GM19023 (cell line): ENCODE measurements at regions not wholly inside any gene's neighbourhood (a gene's known extent, or its start where the extent isn't known, plus 50 kb on each side); places are given as distances from the start of the nearest gene placed in this dataset.
"Not testable (repeated sequence)": the region's sequence is repeated elsewhere in the genome, so short reads cannot be mapped to it uniquely, and the experiment has no call there.

ENCODE experiments used
- ATAC-seq: cut with Tn5 transposase; IDR thresholded peaks from one replicate; pipeline ENCODE4 v1.9.1; 2021; ENCODE audit warnings: mild to moderate bottlenecking, moderate library complexity; ENCODE audit not compliant: unreplicated experiment

GRCh38 chr10:9299966-9300365, 1245.5 kb downstream of the GATA3 start:
- no peak for ATAC-seq

DNA sequence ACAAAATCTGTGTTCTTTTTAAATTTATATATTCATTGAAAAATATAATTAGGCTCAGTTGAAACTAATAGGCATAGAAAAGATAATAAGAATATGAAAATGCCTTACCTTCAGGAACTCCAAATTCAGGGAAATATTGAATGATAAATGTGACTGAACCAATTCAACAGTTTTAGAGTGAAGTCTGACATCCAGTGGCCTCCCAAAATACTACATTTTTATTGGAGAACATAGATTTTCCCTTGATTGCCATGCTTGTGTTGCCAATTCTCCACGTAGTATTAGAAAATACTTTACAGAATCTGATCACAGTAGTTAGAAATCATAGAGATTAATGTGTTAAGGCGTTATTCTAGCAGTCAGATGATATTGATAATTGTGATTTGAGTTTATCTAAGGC, 1246.7 kb downstream of the GATA3 start:
- no peak for ATAC-seq

DNA sequence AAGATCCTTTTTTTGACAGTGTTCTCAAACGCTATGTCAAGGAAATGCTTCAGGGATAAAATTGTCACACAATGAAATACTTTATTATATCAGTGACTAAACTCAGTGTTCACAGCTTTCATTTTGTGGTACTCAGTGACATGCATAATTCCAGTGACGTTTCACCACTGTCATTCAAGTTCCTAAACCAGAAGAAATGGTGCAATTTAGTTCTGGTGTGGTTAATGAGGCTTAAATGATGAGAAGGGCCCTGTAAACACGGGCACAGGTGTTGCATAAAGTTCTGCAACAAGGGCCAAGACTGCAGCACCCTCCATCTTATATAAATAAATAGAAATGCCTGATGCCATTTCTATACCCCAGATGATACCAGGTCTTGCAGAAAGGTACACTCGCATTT, 1247.1 kb downstream of the GATA3 start:
- no peak for ATAC-seq

DNA sequence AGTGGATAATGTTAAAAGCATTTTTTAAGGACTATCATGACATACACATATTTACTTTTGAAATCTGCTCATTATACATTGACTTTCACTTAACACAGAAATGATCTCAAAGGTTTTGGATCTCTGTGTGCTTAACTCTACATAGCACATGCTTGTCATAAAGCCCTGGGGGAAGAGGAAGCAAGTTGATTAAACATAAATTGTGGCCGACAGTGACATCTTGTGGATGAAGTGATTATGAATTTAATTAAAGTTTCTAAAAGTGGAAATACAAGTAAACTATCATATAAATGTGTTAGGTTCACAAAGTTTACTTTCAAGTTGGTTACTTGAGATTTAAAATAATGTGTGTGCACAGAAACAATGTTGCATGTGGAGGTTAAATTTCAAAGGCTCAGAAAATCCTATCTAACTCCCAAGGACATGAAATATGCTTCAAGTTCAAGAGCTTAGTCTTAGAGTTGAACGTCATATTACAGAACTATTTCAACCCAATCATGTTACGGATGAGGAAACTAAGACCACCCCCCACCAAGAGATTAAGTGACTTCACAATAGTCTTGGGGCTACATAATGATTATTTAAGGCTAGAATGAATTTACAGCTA, 1247.8 kb downstream of the GATA3 start:
- ATAC-seq, result no peak

DNA sequence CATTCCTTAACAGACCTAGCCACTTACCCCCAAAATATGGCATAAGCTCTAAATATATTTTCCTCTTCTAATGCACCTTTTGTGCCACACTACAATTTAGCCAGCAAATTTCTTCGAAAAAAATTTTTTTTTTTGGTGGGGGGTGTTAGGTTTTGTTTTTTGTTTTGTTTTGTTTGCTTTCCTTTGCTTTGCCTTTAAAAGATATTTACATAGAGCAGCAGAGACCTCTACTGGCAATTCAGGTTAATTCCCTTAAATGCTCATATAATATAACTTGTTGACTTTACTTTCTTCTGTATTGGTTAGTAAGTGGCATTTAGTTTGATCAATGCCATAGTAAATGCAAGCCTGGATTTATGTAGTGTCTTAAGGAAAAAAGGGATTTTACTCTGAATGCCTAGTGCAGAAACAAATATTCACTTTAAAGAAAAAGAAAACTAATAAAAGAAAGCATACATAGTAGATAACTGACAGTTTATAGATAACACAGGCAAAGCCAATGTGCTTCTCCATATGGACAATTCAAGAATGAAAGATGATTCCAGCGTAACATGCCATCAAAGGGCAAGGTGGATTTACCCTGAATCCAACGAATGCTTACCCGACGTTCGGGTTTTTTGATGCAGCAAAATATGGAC, 1250.6 kb downstream of the GATA3 start:
- ATAC-seq, result no peak

DNA sequence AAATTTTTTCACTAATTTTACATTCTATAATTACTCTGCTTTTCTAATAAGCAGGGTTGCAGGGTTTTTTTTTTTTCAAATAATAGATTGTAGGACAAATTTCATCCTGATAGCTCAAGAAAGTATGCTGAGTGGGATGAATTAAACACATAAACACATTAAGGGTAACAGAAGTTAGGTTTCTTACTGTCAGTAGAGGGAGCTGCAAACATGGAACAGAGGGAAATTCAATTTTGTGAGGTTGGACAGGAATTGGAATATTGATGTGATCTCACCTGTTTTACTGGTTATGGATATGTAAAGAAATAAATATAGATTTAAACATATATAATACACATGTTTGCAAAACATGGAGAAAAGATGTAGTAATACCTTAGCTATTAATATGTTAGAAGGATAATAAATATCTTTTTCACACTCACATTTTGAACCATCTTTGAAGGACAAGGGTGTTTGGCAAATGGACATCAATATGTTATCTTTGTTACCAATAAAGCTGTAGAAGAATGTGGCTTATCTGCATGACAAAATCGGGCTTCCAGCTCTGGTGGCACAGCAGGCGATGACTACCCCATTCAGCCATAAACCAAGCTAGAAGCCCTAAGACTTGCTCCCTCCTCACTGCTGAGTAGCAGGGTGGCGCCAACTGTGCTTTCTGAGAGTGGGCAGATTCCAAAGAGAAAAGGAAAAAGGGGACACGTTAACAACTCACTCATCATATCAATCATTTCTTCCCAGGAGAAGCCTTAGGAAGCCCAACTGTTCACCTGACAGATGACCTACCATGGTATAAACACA, 1257.4 kb downstream of the GATA3 start:
- ATAC-seq, result no peak

- no peak for ATAC-seq
These were observed 1260.8 kb downstream of the GATA3 start for GRCh38 chr10:9315292-9315691.

GRCh38 chr10:9331583-9332008, 1277.1 kb downstream of the GATA3 start:
- ATAC-seq, result peak; percentile 52

DNA sequence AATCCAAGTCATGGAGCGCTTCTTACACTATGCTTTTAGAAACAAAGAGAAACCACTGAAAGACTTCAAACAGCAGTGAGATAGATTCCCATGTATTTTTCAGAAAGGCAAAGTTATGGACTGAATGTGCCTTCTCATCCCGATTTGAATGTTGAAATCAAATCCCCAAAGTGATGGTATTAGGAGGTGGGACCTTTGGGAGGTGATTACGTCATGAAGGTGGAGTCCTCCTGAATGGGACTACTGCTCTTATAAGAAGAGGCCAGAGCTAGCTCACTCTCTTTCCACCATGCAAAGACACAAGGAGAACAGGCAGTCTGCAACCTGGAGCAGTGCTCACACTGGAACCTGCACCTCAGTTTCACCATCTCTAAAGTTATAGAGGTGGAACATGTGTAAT, 1279.8 kb downstream of the GATA3 start:
- no peak for ATAC-seq

DNA sequence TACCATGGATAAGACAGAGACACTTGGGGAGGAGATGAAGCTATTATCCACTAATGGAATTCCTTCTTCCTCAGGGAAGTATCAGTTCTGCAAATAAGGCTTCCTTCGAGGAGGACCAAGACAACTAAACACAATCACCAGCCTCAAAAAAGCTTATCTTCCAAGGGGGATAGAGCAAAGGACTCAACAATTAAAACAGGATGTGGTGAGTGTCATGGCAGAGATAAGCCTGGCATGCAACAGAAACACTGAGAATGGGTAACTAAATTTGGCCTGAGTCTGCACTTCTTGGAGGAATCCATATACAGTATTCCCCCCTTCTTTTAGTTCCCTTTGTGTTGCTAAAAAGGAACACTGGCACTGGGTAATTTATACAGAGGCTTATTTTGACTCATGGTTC, 1285.2 kb downstream of the GATA3 start:
- ATAC-seq, result no peak

- ATAC-seq, result no peak
These were observed 1288.5 kb downstream of the GATA3 start for GRCh38 chr10:9342885-9343570.

DNA sequence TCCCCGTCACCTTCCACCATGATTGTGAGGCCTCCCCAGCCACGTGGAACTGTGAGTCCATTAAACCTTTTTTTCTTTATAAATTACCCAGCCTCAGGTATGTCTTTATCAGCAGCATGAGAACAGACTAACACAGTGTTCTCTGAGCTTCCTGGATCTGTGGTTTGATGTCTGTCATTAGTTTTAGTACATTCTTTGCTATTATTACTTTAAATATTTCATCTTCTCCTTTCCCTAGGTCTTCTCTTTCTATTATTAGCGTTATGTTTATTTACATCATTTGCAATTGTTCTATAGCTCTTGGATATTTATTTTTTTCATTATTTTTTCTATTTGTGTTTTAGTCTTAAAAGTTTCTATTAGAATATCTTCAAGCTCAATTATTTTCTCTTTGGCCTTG, 1293.4 kb downstream of the GATA3 start:
- not testable (repeated sequence) for ATAC-seq

DNA sequence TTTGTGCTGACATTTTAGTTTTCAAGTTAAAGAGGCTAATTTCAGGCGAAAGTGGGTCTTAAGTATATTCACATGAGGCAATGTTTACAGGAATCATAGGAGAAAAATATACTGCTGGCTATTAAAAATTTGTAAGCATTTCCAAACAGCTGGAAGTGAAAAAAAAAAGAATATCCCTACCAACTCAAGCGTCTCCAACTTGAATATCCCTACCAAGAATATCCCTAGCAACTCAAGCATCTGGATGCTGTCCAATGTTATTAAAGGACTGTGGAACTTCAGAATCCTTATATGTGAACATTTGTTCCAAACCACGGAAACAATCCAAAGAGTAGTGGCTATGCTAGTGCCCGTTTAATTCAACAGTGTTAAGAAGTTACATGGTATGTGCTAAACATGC, 1303.0 kb downstream of the GATA3 start:
- no peak for ATAC-seq

- no peak for ATAC-seq
These were observed 1308.2 kb downstream of the GATA3 start for GRCh38 chr10:9362721-9363120.

DNA sequence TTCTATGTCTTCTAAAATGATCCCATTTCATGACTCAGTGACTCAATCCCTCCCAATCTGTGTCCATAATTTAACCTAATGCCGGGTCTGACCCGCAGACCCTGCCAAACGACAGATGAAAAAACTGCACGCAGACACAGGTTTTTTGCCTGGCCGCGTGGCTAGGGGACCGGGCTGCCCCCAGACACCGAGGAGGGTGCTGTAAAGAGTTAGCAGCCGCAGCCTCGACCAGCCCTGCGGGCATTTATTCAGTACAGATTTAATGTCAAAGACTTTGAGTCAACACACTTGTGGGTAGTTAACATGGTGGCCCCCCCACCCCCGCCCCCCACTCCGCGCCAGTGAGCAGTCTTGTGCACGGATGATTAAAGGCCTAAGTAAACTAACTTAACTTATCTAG, 1324.7 kb downstream of the GATA3 start:
- no peak for ATAC-seq

DNA sequence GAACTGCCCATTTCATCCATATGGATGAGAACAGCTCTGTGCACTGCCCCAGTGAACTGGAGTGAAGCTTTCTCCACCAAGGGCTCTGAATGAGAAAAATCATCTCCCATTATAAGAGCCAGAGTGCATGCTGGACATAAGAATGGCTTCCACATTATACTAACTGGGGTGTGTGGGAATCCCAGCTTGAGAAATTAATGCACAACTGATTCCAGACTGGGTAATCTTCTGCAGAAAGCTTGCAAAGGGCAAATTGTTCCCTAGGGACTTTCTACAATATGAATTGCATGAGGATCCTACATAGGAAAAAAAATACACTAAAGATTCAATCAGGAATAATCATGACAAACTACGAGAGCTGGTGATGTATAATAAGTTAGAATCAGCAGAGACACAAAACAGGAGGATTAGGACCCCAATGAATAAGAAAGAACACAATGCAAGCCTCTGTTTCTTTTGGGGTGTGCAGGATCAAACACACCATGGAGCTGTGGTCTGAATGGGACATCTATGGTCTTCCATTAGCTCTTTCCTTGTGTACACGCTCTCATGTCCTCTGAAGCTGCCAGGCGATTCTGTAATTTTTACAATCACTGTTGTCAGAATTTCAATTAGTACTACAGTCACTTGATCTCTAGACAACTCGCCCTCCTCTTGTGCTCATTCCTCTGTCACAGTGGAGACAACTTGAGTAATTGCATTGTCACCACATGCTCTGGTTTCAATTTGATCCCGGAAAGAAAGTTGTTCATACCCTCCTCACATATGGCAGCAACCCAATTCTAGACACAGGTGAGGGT, 1327.4 kb downstream of the GATA3 start:
- ATAC-seq, result no peak

- no peak for ATAC-seq
These were observed 1328.0 kb downstream of the GATA3 start for GRCh38 chr10:9382533-9382866.

DNA sequence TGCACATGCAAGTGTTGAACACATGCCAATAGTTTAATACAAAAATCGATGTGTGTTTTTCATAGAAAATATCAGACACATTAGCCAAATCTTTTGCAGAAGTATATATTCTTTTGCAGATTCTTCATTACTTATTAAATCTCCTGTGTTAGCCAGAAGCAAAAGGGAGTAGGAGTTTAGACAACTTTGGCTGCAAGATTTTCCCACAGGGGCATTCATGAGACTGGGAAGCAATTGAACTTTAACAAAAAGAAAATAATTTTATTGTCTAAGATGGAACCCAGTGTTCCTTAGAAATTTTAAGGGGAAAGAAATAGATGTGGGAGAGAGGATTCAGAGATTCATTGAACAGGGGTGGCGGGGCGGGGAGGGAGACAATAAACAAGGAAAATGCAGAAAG, 1336.0 kb downstream of the GATA3 start:
- no peak for ATAC-seq

GRCh38 chr10:9399275-9399983, 1344.9 kb downstream of the GATA3 start:
- ATAC-seq, result no peak

DNA sequence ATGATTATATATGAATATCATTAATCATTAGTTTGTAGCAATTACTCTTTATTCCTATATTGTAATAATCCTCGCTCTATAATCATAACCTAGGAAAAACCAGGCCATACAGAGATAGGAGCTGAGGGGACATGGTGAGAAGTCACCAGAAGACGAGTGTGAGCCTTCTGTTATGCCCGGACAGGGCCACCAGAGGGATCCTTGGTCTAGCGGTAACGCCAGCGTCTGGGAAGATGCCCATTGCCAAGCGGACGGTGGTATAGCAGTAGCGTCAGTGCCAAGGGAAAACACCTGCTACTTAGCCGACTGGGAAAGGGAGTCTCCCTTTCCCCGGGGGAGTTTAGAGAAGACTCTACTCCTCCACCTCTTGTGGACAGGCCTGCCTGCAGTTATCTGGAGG, 1347.6 kb downstream of the GATA3 start:
- ATAC-seq, result not testable (repeated sequence)
